COLO829 (cell line): ENCODE measurements at regions not wholly inside any gene's neighbourhood (a gene's known extent, or its start where the extent isn't known, plus 50 kb on each side); places are given as distances from the start of the nearest gene placed in this dataset.

Experiments
- DNase-seq: peaks from one replicate; pipeline ENCODE4 v3.0.0; 2012; ENCODE audit warnings: low spot score

GRCh38 chr7:155181768-155182167, 111.6 kb downstream of the HTR5A start:
- DNase-seq = no peak

- DNase-seq = no peak
These were observed 112.4 kb downstream of the HTR5A start for GRCh38 chr7:155182406-155182970.

DNA sequence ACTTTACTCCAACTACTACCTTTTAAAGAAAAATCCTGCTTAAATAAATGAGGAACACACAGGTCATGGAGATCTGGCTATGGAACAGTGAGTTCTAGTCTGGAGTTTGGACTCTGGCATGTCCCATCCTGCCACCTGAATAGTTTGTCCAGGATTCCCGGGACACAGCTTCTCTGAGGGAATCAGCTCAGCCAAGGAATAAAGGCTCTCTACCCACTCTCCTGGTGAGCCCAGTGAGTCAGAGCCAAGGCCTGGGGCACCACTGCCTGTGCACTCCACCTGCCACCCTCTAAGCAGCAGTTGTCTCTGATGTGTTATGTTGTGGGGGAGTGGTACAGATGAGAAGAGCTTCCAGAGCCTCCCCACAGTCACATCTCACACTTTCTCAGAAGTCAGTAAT, 113.5 kb downstream of the HTR5A start:
- no peak for DNase-seq

DNA sequence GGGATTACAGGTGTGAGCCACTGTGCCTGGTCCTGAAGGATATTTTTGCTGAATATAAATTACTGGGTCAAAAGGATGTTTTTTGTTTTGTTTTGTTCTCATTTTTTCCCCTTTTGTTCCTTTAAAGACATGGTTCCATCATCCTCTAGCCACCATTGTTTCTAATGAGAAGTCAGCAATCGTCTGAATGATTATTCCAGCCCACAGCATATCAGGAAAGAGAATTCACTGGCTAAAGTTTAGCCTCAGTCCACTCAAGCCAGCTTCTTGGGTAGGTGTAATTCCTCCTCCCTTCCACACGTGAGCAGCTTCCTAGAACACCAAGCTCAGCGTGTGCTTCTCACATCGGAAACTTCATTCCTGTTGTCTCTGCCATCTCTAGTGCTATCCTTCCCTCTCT, 112.8 kb upstream of the INSIG1 start:
- DNase-seq = no peak

GRCh38 chr7:155187061-155187785, 110.5 kb upstream of the INSIG1 start:
- no peak for DNase-seq

- no peak for DNase-seq
These were observed 109.3 kb upstream of the INSIG1 start for GRCh38 chr7:155188357-155188756.

GRCh38 chr7:155188821-155189581, 108.7 kb upstream of the INSIG1 start:
- no peak for DNase-seq

- no peak for DNase-seq
These were observed 108.1 kb upstream of the INSIG1 start for GRCh38 chr7:155189590-155189989.

DNA sequence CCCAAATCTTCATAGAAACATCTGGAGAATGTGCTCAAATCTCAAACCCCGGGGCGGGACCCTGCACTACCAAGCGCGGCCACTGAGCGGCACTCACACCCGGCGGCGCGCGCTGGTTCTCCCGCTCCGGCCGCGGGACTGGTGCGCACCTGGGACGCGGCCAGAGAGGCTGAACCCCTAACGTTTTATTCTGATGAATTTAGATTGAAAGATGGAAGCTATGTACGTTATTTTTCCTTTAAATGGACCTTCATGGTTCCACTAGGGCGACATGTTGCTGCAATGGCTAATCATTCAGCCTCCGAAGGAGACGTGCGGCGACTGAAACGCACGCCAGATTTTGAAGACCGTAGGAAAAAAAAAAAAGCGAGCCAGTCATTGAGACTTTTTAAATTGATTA, 107.0 kb upstream of the INSIG1 start:
- peak; percentile 24 for DNase-seq

- DNase-seq = no peak
These were observed 106.5 kb upstream of the INSIG1 start for GRCh38 chr7:155191137-155191536.

- no peak for DNase-seq
These were observed 105.7 kb upstream of the INSIG1 start for GRCh38 chr7:155191901-155192478.

DNA sequence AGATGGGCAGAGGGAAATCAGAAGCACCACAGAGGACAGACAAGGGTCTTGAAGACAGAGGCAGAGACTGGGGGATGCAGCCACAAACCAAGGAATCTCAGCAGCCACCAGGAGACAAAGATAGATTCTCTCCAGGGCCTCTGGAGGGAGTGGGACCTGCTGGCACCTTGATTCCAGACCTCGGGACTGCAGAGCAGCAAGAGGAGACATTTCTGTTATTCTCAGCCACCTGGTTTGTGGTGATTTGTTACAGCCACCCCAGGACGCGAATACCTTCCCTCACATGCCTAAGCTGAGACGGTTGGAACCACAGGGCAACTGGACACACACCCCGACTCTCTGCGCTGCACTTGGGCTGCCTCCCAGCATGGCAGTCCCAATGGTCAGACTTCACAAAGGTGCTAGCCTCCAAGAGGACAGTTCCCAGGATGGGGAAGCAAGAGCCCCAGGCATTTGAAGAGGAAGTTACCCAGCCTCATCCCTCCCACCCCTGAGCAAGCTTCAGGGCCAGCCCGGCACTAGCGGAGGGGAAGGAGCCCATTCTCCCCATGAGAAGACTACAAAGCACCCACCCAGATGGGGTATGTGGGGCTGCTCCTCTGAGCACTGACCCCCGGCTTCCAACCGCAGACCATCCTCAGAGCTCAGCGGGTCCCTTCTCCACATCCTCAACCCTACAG, 104.6 kb upstream of the INSIG1 start:
- no peak for DNase-seq

- no peak for DNase-seq
These were observed 104.0 kb upstream of the INSIG1 start for GRCh38 chr7:155193716-155194115.

DNA sequence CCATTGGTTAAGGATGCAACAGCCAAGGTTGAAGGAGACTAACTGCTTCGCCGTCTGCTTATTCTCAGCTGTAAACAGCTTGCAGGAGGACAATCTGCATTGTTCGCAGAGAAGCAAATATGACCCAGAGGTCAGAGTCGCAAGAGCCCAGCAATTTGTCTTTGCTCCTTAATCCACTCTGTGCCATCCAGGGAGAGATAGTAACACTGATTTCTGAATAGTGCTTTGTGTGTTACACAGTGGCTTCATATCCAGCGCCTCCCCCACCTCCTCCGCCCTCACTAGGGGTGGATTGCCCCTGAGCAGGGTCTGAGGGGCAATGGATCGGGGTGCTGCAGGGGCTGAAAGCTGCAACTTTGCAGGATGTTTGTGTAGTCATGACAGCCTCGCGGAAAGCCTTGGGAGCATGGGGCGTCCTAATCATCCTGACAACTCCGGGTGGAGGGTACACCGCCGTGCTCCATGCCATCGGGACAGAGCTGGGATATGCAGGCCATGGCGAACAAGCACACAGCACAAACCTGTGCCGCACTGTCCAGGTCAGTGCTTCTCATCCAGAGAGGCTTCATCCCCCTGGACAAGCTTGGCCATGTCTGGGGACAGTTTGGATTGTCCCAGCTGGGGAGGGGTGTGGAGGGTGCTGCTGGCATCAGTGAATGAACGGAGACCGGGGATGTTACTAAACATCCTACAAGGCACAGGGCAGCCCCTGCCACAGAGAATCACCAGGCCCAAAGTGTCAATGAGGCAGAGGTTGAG, 103.1 kb upstream of the INSIG1 start:
- no peak for DNase-seq

GRCh38 chr7:155195939-155196523, 101.6 kb upstream of the INSIG1 start:
- no peak for DNase-seq

- DNase-seq = no peak
These were observed 99.3 kb upstream of the INSIG1 start for GRCh38 chr7:155198196-155198892.

DNA sequence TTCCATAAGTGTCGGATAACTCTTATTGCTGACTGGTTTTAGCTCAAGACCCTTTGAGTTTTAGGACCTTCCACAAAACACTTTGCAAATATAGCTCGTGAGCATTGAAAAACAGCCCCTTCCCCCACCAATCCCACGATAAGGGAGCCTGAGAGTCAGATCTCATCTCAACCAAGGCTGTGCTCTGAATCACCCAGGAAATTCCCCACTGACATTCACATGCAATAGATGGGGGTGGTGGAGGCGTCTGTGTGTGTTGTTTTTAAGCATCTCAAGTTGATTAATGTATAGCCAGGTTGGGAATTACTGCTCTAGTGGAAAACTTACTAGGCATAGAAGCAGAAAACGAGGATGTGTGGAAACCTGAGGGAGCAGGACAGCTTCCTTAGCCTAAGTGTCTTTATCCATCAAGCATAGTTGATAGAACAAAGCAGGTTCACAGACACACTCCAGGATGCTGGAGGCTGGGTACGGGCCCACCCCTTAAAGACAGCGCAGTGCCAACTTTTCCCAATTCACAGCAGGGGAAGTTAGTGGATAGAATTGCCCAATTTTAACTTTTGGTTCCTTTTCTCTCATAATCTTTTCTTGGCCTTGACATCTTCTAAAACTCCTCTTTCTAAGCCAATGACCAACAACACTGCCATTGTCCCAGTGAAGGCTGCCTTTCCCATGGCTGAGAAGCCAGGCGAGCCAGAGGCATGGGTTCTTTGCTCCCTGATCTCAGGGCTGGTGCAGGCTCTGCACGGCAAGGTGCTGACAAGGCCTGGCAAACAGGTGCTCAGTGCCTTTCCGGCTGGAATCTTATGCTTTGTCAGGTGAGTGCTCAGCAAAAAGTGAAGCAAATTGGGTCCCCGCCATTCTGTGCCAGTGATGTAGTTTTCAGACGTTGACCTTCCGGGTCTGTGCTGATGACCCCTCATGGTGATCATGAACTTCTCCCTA, 98.5 kb upstream of the INSIG1 start:
- DNase-seq = no peak

DNA sequence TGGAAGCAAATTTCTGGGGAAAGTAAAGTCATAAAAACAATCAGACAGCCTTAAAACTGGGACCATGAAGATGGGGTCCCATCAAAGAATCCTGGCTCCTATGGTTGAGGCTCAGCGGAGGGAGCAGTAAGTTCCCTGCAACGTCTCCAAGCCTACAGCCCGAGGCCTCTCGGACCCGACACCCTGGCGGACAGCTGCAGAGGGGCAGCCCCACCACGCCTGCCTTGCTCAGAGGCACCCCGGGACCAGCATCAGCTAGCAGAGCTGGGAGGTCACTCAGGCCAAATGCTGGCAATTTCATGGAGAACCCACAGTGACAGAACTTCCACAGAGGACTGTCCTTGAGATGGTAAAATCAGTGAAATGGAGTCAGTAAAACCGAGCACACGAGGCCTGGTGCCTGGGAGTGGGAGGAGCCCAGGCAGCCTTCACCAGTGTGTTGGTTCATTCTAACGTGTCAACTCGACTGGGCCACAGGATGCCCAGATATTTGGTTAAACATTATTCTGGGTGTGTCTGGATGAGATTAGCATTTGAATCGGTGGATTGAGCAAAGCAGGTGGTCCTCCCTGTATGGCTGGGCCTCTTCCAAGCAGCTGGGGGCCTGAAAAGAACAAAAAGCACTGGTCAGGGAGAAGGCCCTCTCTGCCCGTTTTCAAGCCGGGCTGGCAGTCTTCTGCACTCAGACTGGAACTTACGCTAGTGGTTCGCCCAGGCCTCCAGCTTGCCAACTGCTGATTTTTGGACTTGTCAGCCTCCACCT, 96.2 kb upstream of the INSIG1 start:
- DNase-seq = no peak
